GM21367 (cell line): ENCODE measurements at regions not wholly inside any gene's neighbourhood (a gene's known extent, or its start where the extent isn't known, plus 50 kb on each side); places are given as distances from the start of the nearest gene placed in this dataset.
A peak's percentile ranks its signal among the peaks of the same experiment; 100 is the strongest.

Experiments
- ATAC-seq: cut with Tn5 transposase; IDR thresholded peaks from one replicate; pipeline ENCODE4 v1.9.1; 2021; ENCODE audit not compliant: unreplicated experiment

DNA sequence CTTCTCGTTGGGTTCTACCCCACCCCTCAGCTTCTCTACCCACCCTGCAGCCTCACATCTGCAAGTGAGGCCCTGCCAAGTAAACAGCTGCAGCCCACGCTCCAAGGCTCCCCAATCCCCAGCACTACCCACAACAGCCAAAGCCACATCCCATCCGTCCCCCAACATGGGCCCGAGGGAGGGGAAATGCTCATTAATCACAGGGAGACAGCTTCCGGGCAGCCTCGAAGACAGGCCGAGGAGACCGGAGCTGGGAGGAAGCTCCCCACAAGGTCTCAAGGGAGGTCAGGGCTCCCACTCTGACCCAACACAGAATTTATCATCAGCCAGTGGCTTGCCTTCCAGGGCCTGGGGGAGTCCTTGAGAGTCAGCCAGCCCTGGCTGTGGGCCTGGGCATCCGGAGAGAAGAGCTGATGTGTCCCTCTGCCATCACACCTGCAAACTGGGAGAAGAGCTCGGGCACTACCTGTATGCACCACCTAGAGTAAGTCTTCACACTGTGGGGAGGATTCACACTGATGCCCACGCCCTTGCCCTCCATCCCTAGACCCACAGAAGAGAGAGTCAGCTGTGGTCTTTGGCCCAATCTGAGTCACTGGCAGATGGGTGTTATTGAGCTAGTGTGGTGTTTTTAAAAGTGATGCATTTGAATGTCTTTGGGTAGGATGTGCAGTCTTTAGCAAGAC, 115.5 kb upstream of the ZMIZ1 start:
- peak; percentile 49 for ATAC-seq

DNA sequence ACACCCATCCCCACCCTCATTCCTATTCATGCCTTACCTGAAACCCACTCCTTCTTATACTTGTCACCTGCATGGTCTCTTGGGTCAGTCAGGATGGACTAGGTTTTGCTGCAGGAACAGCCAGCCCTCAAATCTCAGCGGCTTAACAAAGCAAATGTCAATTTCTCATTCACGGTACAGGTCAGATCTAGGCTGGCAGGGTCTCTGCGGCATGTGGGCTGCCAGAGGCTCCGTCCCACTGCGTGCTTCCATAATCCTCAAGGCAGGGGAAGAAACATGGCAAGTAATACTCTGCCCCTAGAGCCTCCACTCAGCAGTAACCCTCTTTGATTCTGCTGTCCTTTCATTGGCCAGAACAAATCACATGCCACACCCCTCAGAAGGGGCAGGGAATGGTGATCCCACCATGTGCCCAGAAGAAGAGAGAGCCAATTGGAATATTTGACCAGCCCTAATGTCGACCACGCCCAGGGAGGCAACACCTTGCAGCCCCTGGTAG, 114.9 kb upstream of the ZMIZ1 start:
- no peak for ATAC-seq

DNA sequence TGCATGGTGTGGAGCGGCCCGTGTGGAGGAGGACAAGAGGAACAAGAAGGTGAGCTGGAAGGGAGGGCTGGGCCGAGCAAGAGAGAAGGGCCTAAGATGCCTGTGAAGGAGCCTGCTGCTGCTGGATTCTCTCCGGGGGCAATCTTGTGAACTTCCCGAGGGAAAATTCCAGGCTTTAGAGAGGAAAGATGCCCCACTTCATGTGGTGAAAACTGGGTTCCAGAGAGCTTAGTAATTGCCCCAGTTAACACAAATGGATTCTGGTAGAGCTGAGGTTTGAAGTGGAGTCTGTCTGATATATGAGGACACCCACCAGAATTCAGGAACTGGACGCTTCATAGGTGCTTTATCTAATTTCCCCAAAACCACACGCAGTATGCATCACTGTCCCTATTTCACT, 114.1 kb upstream of the ZMIZ1 start:
- ATAC-seq = no peak

DNA sequence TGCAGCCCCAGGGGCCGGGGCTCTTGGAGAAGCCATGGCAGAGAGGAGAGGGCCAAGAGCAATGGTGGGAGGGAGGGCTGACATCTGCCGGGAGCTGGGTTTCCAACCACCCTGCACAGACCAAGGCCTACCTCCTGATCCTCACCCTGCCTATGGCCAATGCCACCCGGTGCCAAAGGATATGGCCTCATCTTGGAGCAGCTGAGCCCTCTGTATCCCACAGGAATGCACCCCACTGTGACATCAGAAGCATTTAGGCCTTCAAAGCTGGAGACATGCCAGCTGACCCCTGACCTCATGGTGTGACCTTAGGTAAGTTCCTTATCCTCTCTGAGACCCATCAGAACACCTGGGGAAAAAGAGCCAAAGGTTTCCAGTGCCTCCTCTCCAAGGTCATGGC, 113.6 kb upstream of the ZMIZ1 start:
- ATAC-seq = no peak

DNA sequence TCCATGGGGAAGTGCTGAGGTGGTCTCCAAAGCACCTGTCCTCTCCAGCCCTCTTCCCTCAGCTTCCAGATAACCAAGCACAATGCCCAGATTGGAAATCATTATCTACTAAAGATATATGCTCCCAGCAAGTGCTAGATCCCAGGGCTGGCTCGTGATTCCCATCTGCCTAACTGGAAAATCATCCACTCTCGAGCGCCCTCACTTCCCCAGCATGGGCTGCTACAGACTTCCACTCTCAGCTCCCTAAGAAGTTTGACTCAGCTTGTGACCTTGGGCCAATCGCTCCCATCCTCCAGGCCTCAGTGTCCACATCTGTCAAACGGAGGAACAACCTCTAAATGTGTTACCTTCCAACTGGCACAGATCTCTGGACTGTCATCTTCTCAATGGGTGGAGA, 112.4 kb upstream of the ZMIZ1 start:
- ATAC-seq = no peak

DNA sequence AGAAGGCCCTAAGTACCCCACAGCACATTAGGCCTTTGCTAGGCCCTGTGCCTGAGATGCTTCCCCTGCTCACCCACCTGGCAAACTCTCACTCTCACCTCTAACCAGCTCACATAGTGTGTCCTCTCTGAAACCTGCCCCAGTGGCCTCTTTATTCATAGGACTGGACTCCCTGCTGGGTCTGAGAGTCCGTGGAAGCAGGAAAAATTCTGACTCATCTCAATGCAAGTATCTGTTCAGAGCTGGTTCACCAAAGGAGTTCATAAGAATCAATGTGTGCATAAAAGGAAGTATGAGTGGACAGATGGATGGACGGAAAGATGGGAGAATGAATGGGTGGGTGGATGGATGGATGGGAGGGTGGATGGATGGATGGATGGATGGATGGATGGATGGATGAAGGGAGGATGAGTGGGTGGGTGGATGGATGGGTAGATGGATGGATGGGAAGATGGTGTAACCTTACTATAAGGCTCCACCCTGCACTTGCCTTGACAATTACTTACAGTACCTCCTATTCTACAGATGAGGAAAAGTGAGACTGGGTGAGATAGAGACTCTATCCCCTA, 111.2 kb upstream of the ZMIZ1 start:
- no peak for ATAC-seq

DNA sequence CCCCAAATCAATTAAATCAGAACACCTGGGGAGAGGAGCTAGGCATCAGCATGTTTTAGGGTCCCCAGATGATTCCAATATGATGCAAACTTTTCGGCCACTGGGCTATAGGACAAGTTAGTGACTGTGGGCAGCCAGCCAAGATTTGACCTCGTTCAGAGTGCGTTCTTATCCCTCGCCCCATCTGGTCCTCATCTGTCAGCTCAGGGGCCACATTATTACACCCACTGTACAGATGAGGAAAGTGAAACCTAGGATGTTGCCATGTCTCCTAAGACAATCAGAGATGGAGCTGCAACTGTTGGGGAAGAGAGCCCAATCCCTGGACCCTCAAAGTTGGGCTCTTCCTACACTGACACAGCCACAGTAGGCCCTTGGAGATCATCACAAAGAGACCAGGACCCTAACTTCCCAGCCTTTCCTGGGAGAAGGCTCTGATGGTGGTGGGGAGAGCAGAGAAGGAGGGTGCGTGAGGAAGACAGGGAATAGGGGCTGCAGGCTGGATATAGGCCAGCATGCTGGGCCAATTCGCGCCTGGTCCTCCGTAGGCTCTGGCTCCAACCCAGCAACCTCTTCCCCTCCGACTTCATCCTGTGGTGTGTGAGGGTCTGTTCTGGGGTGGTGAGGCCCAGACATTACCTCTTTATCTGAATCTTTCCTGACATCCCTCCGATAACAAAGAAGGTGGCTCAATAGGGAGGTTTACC, 109.4 kb upstream of the ZMIZ1 start:
- no peak for ATAC-seq

DNA sequence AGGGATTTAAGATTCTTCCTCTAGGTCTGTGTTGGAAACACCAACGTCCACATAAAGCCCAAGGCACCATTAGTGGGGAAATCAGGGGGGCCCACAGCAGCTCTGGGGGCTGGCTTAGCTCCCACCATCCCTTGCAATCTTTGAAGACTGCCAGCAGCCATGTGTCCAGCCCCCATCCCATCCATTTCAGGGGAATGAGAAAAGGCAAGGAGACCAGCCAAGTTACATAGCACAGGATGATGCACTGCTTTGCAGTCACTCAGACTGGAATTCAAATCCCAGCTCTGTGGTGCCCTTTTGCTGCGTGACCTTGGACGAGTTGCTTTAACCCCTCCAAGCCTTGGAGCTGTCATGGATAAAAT, 108.9 kb upstream of the ZMIZ1 start:
- ATAC-seq = no peak

DNA sequence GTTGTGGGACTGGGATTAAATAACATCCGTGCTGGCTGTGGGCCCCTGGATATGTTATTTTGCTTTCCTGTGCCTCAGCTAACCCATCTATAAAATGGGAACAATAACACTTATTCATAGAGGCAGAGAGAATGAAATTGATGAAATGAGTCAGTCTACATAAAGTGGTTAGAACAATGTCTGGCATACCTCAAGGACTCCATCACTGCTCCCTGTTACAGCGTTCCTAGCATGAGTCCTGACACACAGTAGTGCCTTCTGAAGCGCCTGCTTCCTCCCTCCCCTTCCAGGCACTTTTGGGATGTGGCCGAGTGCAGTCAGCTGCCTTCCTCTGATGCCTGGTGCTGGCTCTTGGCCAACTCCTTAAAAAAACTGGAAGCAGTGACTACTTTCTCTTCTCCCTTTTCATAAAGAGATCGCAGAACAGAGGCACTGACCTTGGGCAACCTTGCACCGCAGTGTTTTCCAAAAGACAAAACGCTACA, 108.4 kb upstream of the ZMIZ1 start:
- ATAC-seq = no peak

DNA sequence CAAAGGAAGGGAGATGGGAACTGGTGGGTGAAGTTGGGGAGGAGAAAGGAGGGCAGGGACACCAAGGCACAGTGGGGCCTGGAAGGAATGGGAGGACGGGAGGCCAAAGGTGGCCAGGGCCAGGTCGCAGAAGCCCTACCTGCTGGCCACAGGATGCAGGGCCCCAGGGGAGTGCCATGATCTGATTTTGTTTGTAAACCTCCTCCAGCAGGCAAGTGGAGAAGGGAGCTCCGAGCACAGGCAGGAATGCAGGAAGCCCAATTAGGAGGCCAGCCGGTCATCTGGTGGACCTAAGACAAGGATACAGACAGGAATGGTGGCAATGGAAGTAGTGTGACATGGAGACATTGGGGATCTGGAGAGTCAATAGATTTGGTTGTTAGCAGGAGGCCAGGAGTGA, 107.0 kb upstream of the ZMIZ1 start:
- ATAC-seq = no peak

DNA sequence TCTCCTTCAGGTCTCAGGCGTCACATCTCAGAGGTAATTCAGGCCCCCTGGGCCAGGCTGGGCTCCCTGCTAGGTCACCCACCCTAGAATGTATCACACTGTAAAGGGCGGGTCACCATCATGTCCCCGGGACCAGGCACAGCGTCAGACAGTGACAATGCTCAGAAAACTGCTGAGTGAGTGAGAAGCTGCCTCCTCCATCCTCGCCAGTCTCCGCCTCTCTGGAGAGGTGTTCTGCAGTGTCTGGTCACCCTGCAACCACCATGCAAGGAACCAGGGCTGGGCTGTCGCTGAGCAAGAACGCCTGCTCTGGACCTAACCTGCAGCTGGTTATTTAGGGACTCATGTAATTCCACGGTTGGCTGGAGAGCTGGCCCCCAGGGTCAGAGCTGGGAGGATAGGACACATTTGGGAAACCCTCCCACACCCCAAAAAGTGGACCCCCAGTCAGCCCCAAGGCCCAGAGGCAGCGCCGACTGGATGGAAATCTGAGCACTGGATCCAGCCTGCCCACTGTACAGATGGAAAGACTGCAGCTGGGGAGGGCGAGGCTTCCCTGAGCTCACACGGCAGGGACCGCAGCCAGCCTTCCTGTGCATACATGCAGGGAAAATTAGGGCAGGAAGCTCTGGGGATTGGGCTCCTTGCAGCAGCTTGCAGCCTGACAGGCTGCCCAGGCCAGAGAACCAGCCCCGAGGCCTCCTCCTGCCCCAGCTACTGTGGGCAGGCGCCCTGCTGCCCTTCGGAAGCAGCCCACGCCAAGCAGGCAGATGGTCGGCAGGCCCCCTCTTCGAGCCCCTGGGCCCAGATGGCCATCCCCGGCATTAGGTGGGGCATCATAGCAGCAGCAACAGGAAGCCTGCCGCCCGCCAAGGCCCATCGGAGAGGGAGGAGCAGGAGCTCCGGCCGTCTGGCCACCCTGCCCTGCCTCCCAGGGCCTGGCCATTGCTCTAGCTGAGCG, 105.4 kb upstream of the ZMIZ1 start:
- no peak for ATAC-seq

DNA sequence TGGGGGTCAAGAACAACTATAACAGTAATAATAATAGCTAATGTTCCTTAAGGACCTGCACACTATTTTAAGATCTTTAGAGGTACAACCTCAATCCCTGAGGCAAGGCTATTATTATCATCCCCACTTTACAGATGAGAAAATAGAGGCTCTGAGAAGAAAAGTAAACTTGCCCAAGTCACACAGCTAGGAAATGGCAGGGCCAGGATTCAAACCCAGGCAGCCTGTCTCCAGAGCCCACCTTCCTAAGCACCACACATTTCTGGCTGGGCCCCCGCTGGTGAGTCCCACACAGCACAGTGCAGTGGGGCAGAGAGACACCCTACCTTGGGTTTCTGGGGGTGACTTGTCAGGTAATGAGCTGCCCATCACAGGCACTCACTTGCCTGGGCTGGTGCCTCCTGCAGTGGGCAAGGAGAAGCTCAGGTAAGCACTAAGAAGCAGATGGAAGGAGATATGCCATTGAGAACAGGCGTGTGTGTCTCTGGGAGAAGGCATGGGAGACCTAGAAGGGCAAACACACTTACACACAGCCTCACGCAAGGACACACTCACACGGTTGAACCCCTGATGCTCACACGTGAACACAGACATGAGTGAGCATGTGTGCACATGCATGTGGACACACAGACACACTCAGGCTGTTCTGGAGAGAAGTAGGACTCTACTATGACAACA, 104.4 kb upstream of the ZMIZ1 start:
- ATAC-seq = no peak

DNA sequence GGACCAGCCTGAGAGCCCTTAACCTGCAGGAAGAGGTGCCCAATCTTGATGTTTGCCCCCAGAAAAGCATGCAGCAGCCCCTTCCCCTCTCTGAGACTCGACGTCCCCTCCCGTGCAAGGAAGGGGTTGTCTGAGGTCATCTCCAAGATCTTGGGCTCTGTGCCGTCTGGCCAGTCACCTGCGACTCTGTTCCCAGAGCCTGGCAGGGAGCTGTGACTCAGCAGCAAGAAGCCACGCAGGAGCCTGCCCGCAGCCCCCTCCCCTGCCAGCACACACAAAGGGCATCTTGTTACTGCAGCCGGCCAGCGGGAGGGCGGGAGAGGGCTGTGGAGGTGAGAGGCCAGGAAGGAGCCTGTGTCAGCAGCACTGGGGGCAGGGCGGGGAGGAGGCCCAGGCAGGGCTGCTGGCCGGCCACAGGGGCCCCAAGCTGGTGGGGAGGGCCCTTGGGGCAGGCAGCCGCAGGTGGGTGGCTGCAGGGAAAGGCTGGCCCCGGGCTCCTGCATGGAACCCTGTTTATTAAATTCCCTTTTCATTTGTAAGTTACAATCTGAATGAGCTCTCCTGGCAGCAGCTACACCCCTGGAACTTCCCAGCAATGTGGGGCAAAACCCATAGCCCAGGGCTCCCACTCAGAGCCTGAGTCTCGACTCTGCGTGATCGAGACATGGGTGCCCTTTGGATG, 103.7 kb upstream of the ZMIZ1 start:
- no peak for ATAC-seq

DNA sequence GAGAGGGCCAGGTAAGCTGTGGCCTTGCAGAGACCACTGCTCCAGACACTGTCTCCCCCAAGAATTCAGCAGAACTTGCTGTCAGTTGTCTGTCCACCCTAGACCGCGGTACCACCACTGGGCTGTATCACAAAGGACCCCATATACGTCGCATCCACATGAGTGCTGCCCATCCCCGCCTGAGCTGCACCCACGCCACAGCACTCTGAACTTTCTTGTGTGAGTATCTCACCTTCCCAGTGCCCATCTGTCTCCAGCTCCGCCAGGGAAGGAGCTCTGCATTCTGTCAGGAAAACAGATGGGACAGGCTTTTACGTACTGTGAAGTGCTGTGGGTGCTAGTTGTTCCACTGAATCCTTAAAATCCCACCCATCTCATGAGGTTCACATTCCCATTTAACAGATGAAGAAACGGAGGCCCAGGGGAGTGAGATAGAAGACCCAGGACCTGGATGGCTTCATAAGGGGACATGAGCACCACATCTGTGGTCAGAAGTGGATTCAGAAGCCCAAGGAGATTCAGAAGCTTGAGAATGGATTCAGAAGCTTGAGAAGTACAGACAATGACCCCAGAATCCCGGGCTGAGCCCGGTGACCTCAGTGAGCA, 102.5 kb upstream of the ZMIZ1 start:
- ATAC-seq = no peak

DNA sequence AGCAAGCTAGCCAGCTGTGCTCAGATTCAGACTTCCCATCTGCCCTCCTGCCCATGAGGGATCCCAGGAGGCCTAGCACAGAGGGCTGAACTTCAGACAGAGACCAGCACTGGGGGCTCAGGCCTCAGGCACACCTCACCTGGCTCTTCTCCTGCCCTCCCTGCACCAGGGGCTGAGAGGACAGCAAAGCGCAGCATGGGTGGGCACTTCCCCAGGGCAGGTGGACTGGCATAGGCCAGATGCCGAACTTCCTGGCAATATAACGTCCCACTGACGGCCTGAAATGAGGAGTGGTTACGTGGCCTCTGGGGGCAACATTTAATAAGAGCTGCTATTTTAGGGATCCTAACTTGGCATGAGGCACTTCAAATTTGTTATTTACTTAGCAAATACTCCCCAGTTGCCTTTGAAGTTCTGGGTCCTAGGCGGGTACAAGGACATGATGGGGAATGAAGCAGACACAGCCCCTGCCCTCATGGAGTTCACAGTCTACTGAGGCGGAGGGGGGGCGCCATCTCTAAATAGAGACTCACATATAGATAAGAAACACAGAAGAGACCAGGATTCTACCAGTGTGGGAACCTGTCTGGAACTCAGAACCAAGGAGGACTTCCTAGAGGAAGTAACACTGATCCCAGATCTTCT, 101.8 kb upstream of the ZMIZ1 start:
- ATAC-seq = no peak

DNA sequence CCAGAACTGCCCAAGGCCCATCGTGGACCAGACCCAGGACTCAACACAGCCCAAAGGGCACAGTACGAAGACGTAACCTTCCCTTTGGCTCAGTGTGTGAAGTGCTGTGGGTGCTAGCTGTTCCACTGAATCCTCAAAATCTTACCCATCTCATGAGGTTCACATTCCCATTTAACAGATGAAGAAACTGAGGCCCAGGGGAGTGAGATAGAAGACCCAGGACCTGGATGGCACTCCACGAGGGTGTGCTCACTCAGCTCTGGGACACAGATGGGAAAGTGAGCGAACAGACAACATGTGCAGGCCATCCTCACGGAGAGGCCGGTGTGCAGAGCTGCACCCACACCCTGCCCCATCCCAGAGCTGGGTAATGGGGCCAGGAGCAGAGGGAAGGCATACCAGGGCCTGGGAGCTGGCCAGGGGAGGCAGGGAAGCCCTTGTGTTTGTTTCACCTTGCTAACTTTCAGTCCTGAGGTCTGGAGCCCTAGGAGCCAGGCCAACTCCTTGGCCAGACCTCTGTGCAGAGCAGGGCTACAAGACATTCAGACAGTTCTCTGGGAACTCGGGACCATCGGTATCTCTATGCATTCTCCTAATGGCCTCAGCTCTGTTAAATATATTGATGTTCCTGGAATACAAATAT, 100.3 kb upstream of the ZMIZ1 start:
- ATAC-seq = no peak

DNA sequence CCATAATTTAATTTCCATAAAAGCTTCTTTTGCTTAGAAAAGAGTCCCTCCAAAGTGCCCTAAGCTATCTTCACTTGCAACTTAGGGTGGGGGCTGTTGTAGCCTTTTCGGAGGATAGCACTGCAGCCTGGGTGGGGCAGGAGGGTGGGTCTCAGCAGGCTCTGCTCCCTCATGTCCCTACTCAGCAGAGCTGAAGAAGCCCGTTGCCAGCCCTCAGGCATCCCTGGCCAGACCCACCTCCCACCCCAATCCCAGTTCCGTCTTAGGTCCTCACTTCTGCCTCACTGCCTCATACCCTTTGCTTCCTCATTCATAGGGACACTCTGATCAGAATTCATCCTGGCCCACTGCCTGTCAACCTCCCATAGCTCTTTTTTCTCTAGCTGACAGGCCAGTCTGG, 99.8 kb upstream of the ZMIZ1 start:
- no peak for ATAC-seq

DNA sequence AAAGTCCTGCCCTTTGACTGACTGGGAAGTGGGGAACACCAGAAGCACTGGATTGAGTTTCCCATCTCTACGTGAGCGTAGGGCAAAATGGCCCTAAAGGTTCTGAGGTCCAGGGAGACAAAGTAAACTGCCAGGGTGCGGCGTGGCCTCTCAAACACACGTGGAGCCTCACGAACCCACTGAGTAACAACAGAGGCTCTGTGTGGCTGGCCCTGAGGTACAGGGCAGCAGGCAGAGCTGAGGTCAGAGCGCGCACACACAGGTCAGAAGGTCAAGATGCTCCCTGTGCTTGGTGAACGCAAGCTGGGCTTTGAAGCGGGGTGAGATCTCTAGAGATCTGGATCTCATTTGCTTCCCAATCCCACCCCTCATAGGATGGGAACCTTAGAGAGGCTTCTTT, 99.0 kb upstream of the ZMIZ1 start:
- no peak for ATAC-seq

DNA sequence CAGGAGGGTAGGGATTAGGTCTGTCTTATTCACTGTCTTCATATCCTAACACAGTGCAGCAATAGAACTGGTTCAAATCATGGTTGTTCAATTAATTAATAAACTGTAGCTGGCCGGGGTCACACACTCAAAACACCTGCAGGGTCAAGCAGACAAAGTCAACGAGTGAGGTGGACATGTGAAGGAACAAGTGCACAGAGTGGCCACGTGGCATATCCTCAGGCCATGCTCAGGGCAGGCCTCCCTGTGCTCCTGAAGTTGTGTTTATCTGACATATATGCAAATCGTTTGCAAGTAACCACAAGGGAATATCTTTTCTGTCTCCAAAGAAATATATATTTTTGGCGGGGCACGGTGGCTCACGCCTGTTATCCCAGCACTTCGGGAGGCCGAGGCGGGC, 98.5 kb upstream of the ZMIZ1 start:
- no peak for ATAC-seq
